Esophagus squamous epithelium (tissue), 5 donors: ENCODE measurements at regions not wholly inside any gene's neighbourhood (a gene's known extent, or its start where the extent isn't known, plus 50 kb on each side); places are given as distances from the start of the nearest gene placed in this dataset.

ENCODE experiments used
- DNase-seq: peaks from one replicate; lab custom pipeline; 2025; lab: John Stamatoyannopoulos, UW
- H3K27ac ChIP-seq, 4 donors: fragments of 200-600 bp; sonication (generic); one replicate each; pipeline ENCODE4 v1.5.1; 2016 to 2019; ENCODE audit warnings: mild to moderate bottlenecking in 1 of 4
- H3K27me3 ChIP-seq, 4 donors: fragments of 200-600 bp; sonication (generic); 1 replicate in 3 of 4; 2 replicates in 1 of 4; pipeline versions ENCODE4 v1.5.1 to v1.6.0; 2017 to 2021; ENCODE audit warnings: antibody characterized with exemption in 1 of 4
- H3K36me3 ChIP-seq, 3 donors: fragments of 200-600 bp; sonication (generic); one replicate each; pipeline ENCODE4 v1.5.1; 2016 to 2019
- H3K4me1 ChIP-seq, 3 donors: fragments of 200-600 bp; sonication (generic); one replicate each; pipeline ENCODE4 v1.5.1; 2017 to 2019
- H3K4me3 ChIP-seq, 4 donors: fragments of 200-600 bp; sonication (generic); 1 replicate in 3 of 4; 2 replicates in 1 of 4; pipeline ENCODE4 v1.5.1; 2016 to 2019; ENCODE audit warnings: mild to moderate bottlenecking in 2 of 4, moderate library complexity in 1 of 4
- H3K9me3 ChIP-seq, 3 donors: fragments of 200-600 bp; sonication (generic); one replicate each; pipeline ENCODE4 v1.5.1; 2016 to 2019
- CTCF ChIP-seq, 6 experiments: fragments of 450-650 bp in 4 of 6; fragments of 200-600 bp in 2 of 6; sonication (generic) in 2 of 6; IDR thresholded peaks; one replicate each; pipeline ENCODE4 v1.5.1; 2016 to 2019; ENCODE audit warnings: antibody characterized with exemption in 6 of 6, mild to moderate bottlenecking in 4 of 6, moderate library complexity in 4 of 6
- POLR2A ChIP-seq, 4 donors: fragments of 450-650 bp; IDR thresholded peaks; one replicate each; pipeline ENCODE4 v1.6.1; 2017; ENCODE audit warnings: antibody characterized with exemption in 4 of 4, mild to moderate bottlenecking in 4 of 4, moderate library complexity in 3 of 4
- WGBS, 2 donors: methylation state at CpG; one replicate each; pipeline ENCODE4 v1.1.5; 2018; 5-methylcytosine and 5-hydroxymethylcytosine counted together
- intact Hi-C: fragments of 100-400 bp; cut with DNase I; formaldehyde crosslinking; loops from one replicate; pipeline ENCODE4 v1.15.0; 2022
- donor health status: DM: yes; HTN: yes; CAD: no.

- intact Hi-C loops = no loop called here
- Histone ChIP-seq H3K27me3 (no peaks in the 10 kb centered on the region), H3K9me3 (no peaks in the 10 kb centered on the region), H3K4me1 (peaks cover 0 to 13% (median 0%) of the 10 kb centered on the region in 3 donors), H3K36me3 (no peaks in the 10 kb centered on the region), H3K27ac (no peak overlapping the region), H3K4me3 (no peak overlapping the region)
- no peak for DNase-seq
- TF ChIP-seq CTCF (IDR thresholded peaks at IDR 0.05) = no peak
- TF ChIP-seq POLR2A (IDR thresholded peaks at IDR 0.05) = no peak
- WGBS, 2 donors = 83 to 85% methylated on average over 2 of the region's 2 CpGs
Observed at GRCh38 chr15:56868170-56868569, 50.3 kb upstream of the TCF12 start.

- TF ChIP-seq POLR2A (IDR thresholded peaks at IDR 0.05) (no peak), CTCF (IDR thresholded peaks at IDR 0.05) (no peak)
- Histone ChIP-seq H3K36me3 (no peaks in the 10 kb centered on the region), H3K4me1 (peaks cover 0 to 9% (median 0%) of the 10 kb centered on the region in 3 donors), H3K4me3 (no peak overlapping the region), H3K27me3 (no peaks in the 10 kb centered on the region), H3K9me3 (no peaks in the 10 kb centered on the region), H3K27ac (no peak overlapping the region)
- WGBS, 2 donors = 79% methylated on average over 4 of the region's 4 CpGs
- intact Hi-C loops = no loop called here
- no peak for DNase-seq
Observed at GRCh38 chr15:56866803-56867202, 51.6 kb upstream of the TCF12 start.

- Histone ChIP-seq H3K4me3 (no peak overlapping the region), H3K27ac (no peak overlapping the region), H3K9me3 (no peaks in the 10 kb centered on the region), H3K36me3 (no peaks in the 10 kb centered on the region), H3K27me3 (no peaks in the 10 kb centered on the region), H3K4me1 (no peaks in the 10 kb centered on the region)
- WGBS, 2 donors = 24% methylated on average over 2 of the region's 2 CpGs
- TF ChIP-seq POLR2A (IDR thresholded peaks at IDR 0.05) = no peak
- TF ChIP-seq CTCF (IDR thresholded peaks at IDR 0.05) = no peak
- intact Hi-C loops = no loop called here
- no peak for DNase-seq
Observed at GRCh38 chr15:56857828-56858227, 60.6 kb upstream of the TCF12 start.

- no peaks in the 10 kb centered on the region for H3K9me3 ChIP-seq
- WGBS, 2 donors = 79 to 90% methylated on average over 1 of the region's 1 CpG
- no peak for TF ChIP-seq POLR2A (IDR thresholded peaks at IDR 0.05)
- no peak for TF ChIP-seq CTCF (IDR thresholded peaks at IDR 0.05)
- DNase-seq = no peak
- no peaks in the 10 kb centered on the region for H3K4me1 ChIP-seq
- intact Hi-C loops = no loop called here
- H3K4me3 ChIP-seq = no peak overlapping the region
- no peaks in the 10 kb centered on the region for H3K27me3 ChIP-seq
- no peaks in the 10 kb centered on the region for H3K36me3 ChIP-seq
- no peak overlapping the region for H3K27ac ChIP-seq
Observed at GRCh38 chr15:56856934-56857333, 61.5 kb upstream of the TCF12 start.

GRCh38 chr15:56844892-56845291 is 73.6 kb upstream of the TCF12 start:
- Histone ChIP-seq H3K27me3 (no peaks in the 10 kb centered on the region), H3K36me3 (no peaks in the 10 kb centered on the region), H3K9me3 (no peaks in the 10 kb centered on the region), H3K4me1 (no peaks in the 10 kb centered on the region), H3K4me3 (no peak overlapping the region), H3K27ac (no peak overlapping the region)
- intact Hi-C loops = no loop called here
- no peak for DNase-seq
- TF ChIP-seq POLR2A (IDR thresholded peaks at IDR 0.05) (no peak), CTCF (IDR thresholded peaks at IDR 0.05) (no peak)
